ENCODE measurements at regions not wholly inside any gene's neighbourhood (a gene's known extent, or its start where the extent isn't known, plus 50 kb on each side); places are given as distances from the start of the nearest gene placed in this dataset.
A peak's percentile ranks its signal among the peaks of the same experiment; 100 is the strongest.
"Not testable (repeated sequence)": the region's sequence is repeated elsewhere in the genome, so short reads cannot be mapped to it uniquely, and the experiment has no call there.

- no peak for DNase-seq
These were observed 76.9 kb upstream of the ITGB1 start for GRCh38 chr10:33034931-33035330.

- no peak for DNase-seq
These were observed 74.7 kb upstream of the ITGB1 start for GRCh38 chr10:33032654-33033151.

- DNase-seq = no peak
These were observed 74.0 kb upstream of the ITGB1 start for GRCh38 chr10:33031815-33032653.

GRCh38 chr10:33031171-33031570 lies 73.1 kb upstream of the ITGB1 start:
- no peak for DNase-seq

GRCh38 chr10:33028515-33028914 lies 70.5 kb upstream of the ITGB1 start:
- DNase-seq = not testable (repeated sequence)

- DNase-seq = no peak
These were observed 69.1 kb upstream of the ITGB1 start for GRCh38 chr10:33027088-33027487.

- no peak for DNase-seq
These were observed 68.4 kb upstream of the ITGB1 start for GRCh38 chr10:33026422-33026821.

- DNase-seq = no peak
These were observed 67.9 kb upstream of the ITGB1 start for GRCh38 chr10:33025910-33026309.

GRCh38 chr10:33025039-33025438 lies 67.0 kb upstream of the ITGB1 start:
- DNase-seq = no peak

GRCh38 chr10:33022691-33023090 lies 64.7 kb upstream of the ITGB1 start:
- no peak for DNase-seq

GRCh38 chr10:33022090-33022489 lies 64.1 kb upstream of the ITGB1 start:
- no peak for DNase-seq

- DNase-seq = no peak
These were observed 59.0 kb upstream of the ITGB1 start for GRCh38 chr10:33016988-33017387.

- no peak for DNase-seq
These were observed 57.9 kb upstream of the ITGB1 start for GRCh38 chr10:33015761-33016547.

GRCh38 chr10:33013331-33013730 lies 55.3 kb upstream of the ITGB1 start:
- not testable (repeated sequence) for DNase-seq

- DNase-seq = no peak
These were observed 54.3 kb upstream of the ITGB1 start for GRCh38 chr10:33012306-33012705.

GRCh38 chr10:33010132-33011037 lies 52.4 kb upstream of the ITGB1 start:
- no peak for DNase-seq

- DNase-seq = no peak
These were observed 51.5 kb upstream of the ITGB1 start for GRCh38 chr10:33009244-33010131.

GRCh38 chr10:33008499-33009243 lies 50.6 kb upstream of the ITGB1 start:
- DNase-seq = peak; percentile 55

- DNase-seq = not testable (repeated sequence)
These were observed 49.8 kb upstream of the ITGB1 start for GRCh38 chr10:33007731-33008381.
